Esophagus squamous epithelium (tissue), 4 donors: ENCODE measurements at regions not wholly inside any gene's neighbourhood (a gene's known extent, or its start where the extent isn't known, plus 50 kb on each side); places are given as distances from the start of the nearest gene placed in this dataset.

Source experiments
- CTCF ChIP-seq, 6 experiments: fragments of 450-650 bp in 4 of 6; fragments of 200-600 bp in 2 of 6; sonication (generic) in 2 of 6; IDR thresholded peaks; one replicate each; pipeline ENCODE4 v1.5.1; 2016 to 2019; ENCODE audit warnings: antibody characterized with exemption in 6 of 6, mild to moderate bottlenecking in 4 of 6, moderate library complexity in 4 of 6
- POLR2A ChIP-seq, 4 donors: fragments of 450-650 bp; IDR thresholded peaks; one replicate each; pipeline ENCODE4 v1.6.1; 2017; ENCODE audit warnings: antibody characterized with exemption in 4 of 4, mild to moderate bottlenecking in 4 of 4, moderate library complexity in 3 of 4

- no peak for TF ChIP-seq CTCF (IDR thresholded peaks at IDR 0.05)
- no peak for TF ChIP-seq POLR2A (IDR thresholded peaks at IDR 0.05)
These were observed 1377.6 kb downstream of the CDH11 start for GRCh38 chr16:63744077-63744874.
